ENCODE measurements at regions not wholly inside any gene's neighbourhood (a gene's known extent, or its start where the extent isn't known, plus 50 kb on each side); places are given as distances from the start of the nearest gene placed in this dataset.

GRCh38 chr4:19462117-19462516 is 789.6 kb upstream of the SLIT2 start:
- TF ChIP-seq POLR2A (IDR thresholded peaks at IDR 0.05) (no peak), CTCF (IDR thresholded peaks at IDR 0.05) (no peak)

All from esophagus squamous epithelium (tissue), 4 donors.